Transverse colon (tissue), 4 donors: ENCODE measurements at regions not wholly inside any gene's neighbourhood (a gene's known extent, or its start where the extent isn't known, plus 50 kb on each side); places are given as distances from the start of the nearest gene placed in this dataset.

Source experiments
- DNase-seq: peaks from one replicate; pipeline ENCODE4 v3.0.0-alpha.2; 2019
- H3K27ac ChIP-seq, 4 donors: fragments of 200-600 bp; sonication (generic); 2 replicates each; pipeline ENCODE4 v1.5.1; 2016 to 2018; ENCODE audit warnings: inconsistent platforms in 4 of 4
- H3K27me3 ChIP-seq: fragments of 200-600 bp; sonication (generic); 2 replicates; pipeline ENCODE4 v1.5.1; 2017; ENCODE audit warnings: inconsistent platforms
- H3K36me3 ChIP-seq, 4 donors: fragments of 200-600 bp; sonication (generic); 2 replicates each; pipeline ENCODE4 v1.5.1; 2017 to 2019; ENCODE audit warnings: inconsistent platforms in 4 of 4
- H3K4me1 ChIP-seq, 4 donors: fragments of 200-600 bp; sonication (generic); 2 replicates each; pipeline ENCODE4 v1.5.1; 2017 to 2020; ENCODE audit warnings: inconsistent platforms in 4 of 4
- H3K4me3 ChIP-seq, 4 donors: fragments of 200-600 bp; sonication (generic); 1 replicate in 1 of 4; 2 replicates in 3 of 4; pipeline versions ENCODE4 v1.5.1 to v1.6.1; 2017 to 2019; ENCODE audit warnings: inconsistent platforms in 4 of 4
- H3K9me3 ChIP-seq, 2 donors: fragments of 200-600 bp; sonication (generic); 2 replicates each; pipeline ENCODE4 v1.5.1; 2017 to 2019; ENCODE audit warnings: inconsistent platforms in 2 of 2
- EP300 ChIP-seq: sonication (generic); formaldehyde crosslinking; IDR thresholded peaks from one replicate; pipeline ENCODE4 v1.6.1; 2017; ENCODE audit warnings: antibody characterized with exemption, low read depth
- POLR2A ChIP-seq: fragments of 450-650 bp; IDR thresholded peaks from one replicate; pipeline ENCODE4 v1.6.1; 2016; ENCODE audit warnings: antibody characterized with exemption, mild to moderate bottlenecking, moderate library complexity
- POLR2AphosphoS5 ChIP-seq, 3 donors: sonication (generic); formaldehyde crosslinking; IDR thresholded peaks; one replicate each; pipeline ENCODE4 v1.6.1; 2016; ENCODE audit warnings: antibody characterized with exemption in 3 of 3
- WGBS, 2 donors: methylation state at CpG; one replicate each; pipeline ENCODE4 v1.1.5; 2018; ENCODE audit warnings: low coverage in 1 of 2; 5-methylcytosine and 5-hydroxymethylcytosine counted together
- in situ Hi-C, 4 donors: fragments of 200-750 bp; cut with MboI; loops; one replicate each; pipeline versions ENCODE4 v1.15.0 to v1.15.1; 2017; ENCODE audit warnings: low sequenced_read_pairs in 3 of 4, low pct_ligation_motif_present in 1 of 4, low pct_unique_long_range_greater_than_20kb in 1 of 4
- intact Hi-C: fragments of 100-400 bp; cut with DNase I; formaldehyde crosslinking; loops from one replicate; pipeline ENCODE4 v1.15.1; 2023; ENCODE audit warnings: low total_unique reads
- TF ChIP-seq, protein P1 (sequence below), 5 experiments: fragments of 200-600 bp in 3 of 5; fragments of 450-650 bp in 2 of 5; sonication (generic) in 3 of 5; IDR thresholded peaks; 1 replicate in 2 of 5; 2 replicates in 3 of 5; pipeline ENCODE4 v1.5.1; 2016 to 2017; ENCODE audit warnings: antibody characterized with exemption in 5 of 5, inconsistent platforms in 3 of 5, mild to moderate bottlenecking in 2 of 5, moderate library complexity in 1 of 5

DNA sequence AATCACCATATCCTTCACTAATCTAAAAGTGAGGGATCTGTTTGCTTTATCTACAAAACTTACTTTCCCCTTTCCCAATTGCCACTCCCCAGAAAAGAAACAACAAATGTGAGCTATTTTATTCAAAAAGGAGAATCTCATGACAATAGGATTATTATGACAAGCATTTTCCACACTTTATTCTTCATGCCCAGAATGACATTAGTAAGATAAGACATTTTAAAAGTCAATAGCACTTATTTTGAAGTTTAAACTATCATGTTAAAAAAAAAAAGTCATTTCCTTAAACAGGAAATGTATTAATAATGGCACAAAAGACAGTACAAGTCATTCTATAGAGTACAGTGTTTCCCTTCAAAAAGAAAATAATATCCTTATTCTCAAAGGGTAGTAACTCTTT lies 58.8 kb upstream of the HNRNPA3 start:
- Histone ChIP-seq H3K9me3 (no peaks in the 10 kb centered on the region), H3K36me3 (no peaks in the 10 kb centered on the region), H3K27ac (no peak overlapping the region), H3K4me1 (peaks cover 0 to under 1% (median under 1%) of the 10 kb centered on the region in 4 donors), H3K27me3 (peaks cover 6% of the 10 kb centered on the region), H3K4me3 (no peak overlapping the region)
- intact Hi-C loops (no loop called here), in situ Hi-C loops (loop anchor here (5.0 to 25.0 kb wide), 5 partner anchors 458 to 1029 kb away; partner anchors contain the start of genes HOXD8 (in 2 of the 4) and HOXD9 (in 1 of the 4))
- TF ChIP-seq POLR2A: no peak
- TF ChIP-seq, protein P1, sequence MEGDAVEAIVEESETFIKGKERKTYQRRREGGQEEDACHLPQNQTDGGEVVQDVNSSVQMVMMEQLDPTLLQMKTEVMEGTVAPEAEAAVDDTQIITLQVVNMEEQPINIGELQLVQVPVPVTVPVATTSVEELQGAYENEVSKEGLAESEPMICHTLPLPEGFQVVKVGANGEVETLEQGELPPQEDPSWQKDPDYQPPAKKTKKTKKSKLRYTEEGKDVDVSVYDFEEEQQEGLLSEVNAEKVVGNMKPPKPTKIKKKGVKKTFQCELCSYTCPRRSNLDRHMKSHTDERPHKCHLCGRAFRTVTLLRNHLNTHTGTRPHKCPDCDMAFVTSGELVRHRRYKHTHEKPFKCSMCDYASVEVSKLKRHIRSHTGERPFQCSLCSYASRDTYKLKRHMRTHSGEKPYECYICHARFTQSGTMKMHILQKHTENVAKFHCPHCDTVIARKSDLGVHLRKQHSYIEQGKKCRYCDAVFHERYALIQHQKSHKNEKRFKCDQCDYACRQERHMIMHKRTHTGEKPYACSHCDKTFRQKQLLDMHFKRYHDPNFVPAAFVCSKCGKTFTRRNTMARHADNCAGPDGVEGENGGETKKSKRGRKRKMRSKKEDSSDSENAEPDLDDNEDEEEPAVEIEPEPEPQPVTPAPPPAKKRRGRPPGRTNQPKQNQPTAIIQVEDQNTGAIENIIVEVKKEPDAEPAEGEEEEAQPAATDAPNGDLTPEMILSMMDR (IDR thresholded peaks at IDR 0.05): no peak
- no peak for TF ChIP-seq EP300
- TF ChIP-seq POLR2AphosphoS5 (IDR thresholded peaks at IDR 0.05): no peak
- no peak for DNase-seq

DNA sequence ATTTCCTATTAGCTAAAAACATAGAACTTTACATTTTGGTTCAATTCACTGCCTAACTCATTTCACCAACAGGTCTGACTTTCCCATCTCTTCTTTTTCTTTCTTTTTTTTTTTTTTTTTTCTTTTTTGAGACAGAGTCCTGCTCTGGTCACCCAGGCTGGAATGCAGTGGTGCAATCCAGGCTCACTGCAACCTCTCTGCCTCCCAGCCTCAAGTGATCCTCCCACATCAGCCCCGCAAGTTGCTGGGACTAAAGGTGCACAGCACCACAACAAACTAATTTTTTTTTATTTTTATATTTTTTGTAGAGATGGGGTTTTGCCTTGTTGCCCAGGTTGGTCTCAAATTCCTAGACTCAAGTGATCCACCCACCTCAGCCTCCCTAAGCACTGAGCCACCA lies 57.8 kb upstream of the HNRNPA3 start:
- H3K4me1 ChIP-seq: no peaks in the 10 kb centered on the region
- no peaks in the 10 kb centered on the region for H3K36me3 ChIP-seq
- in situ Hi-C loops (loop anchor here (5.0 to 25.0 kb wide), 5 partner anchors 457 to 1030 kb away; partner anchors contain the start of genes HOXD8 (in 2 of the 4) and HOXD9 (in 1 of the 4)), intact Hi-C loops (loop anchor here (5.0 kb wide), 1 partner anchor 1013 kb away; no protein-coding TSS in a partner anchor)
- no peak overlapping the region for H3K4me3 ChIP-seq
- no peak for DNase-seq
- H3K27ac ChIP-seq: no peak overlapping the region
- TF ChIP-seq, protein P1 (IDR thresholded peaks at IDR 0.05): no peak
- TF ChIP-seq POLR2AphosphoS5 (IDR thresholded peaks at IDR 0.05): no peak
- no peak for TF ChIP-seq EP300
- no peak for TF ChIP-seq POLR2A
- peaks cover 5% of the 10 kb centered on the region for H3K27me3 ChIP-seq
- H3K9me3 ChIP-seq: no peaks in the 10 kb centered on the region
- WGBS, 2 donors: 91 to 100% methylated on average over 1 of the region's 1 CpG

DNA sequence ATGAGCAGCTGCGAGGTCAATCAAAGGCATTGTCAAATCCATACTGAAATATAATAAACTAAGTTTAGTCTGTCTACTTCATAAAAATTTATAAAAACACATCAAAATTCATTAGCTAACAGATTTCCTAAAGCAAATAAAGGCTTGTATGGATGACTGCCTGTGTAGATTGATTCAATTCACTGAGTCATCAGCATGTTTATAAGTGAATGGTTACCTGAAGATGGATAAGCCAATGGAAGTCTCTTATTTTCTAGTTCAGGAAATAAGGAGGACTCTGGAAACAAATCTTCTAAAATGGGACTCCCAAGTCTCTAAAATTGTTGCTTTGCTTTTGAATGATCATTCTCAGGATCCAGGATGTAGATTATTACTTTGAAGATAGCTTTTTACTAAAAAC lies 57.0 kb upstream of the HNRNPA3 start:
- H3K4me3 ChIP-seq: no peak overlapping the region
- H3K36me3 ChIP-seq: no peaks in the 10 kb centered on the region
- in situ Hi-C loops (loop anchor here (10.0 to 25.0 kb wide), 4 partner anchors 457 to 1031 kb away; partner anchors contain the start of genes HOXD8 (in 1 of the 4) and HOXD9 (in 1 of the 4)), intact Hi-C loops (loop anchor here (5.0 kb wide), 1 partner anchor 1013 kb away; no protein-coding TSS in a partner anchor)
- no peak for DNase-seq
- H3K27me3 ChIP-seq: no peaks in the 10 kb centered on the region
- no peak for TF ChIP-seq EP300
- TF ChIP-seq, protein P1 (IDR thresholded peaks at IDR 0.05): no peak
- TF ChIP-seq POLR2AphosphoS5 (IDR thresholded peaks at IDR 0.05): no peak
- no peak for TF ChIP-seq POLR2A
- H3K27ac ChIP-seq: no peak overlapping the region
- H3K4me1 ChIP-seq: no peaks in the 10 kb centered on the region
- no peaks in the 10 kb centered on the region for H3K9me3 ChIP-seq
- 90 to 91% methylated on average over 1 of the region's 1 CpG for WGBS, 2 donors

DNA sequence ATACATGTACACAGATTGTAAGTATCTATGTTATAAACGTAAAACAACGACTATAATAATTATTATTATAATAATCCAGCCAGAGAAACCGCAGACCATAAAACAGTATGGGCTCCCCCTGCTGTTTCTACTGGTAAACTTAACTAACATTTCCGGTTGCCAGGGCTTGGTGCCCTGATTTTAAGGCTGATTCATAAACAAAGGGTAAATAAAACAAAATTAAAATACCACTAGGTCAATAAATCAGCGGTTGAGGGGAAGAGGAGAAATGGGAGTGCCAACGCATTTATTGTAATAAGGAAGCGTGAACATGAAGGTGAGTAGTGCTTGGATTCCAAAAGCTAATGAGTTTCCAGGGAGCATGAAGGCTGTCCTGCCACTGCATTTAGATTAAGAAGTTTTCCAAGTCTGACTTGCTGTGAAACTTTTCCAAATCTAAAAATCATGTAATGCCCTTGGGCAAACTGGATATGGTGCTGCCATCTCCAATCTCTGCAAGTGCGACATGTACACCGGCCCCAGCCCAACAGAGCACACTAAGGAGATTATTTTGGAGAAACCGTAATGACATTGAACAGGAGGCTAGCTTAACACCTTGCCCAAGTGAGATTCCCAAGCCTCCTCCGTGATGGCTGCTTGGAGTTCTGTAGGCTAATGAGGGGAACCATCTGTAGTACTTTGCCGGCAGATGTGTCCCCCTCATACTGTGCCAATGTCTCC lies 50.7 kb upstream of the HNRNPA3 start:
- intact Hi-C loops: loop anchor here (10.0 kb wide), 2 partner anchors 173 to 253 kb away; no protein-coding TSS in a partner anchor
- no peaks in the 10 kb centered on the region for H3K9me3 ChIP-seq
- no peaks in the 10 kb centered on the region for H3K27me3 ChIP-seq
- no peak for DNase-seq
- in situ Hi-C loops: loop anchor here (5.0 to 25.0 kb wide), 7 partner anchors 103 to 600 kb away; partner anchors contain the start of gene NFE2L2 (in 1 of the 4)
- H3K27ac ChIP-seq: no peak overlapping the region
- no peak overlapping the region for H3K4me3 ChIP-seq
- peaks cover 0 to 40% (median 20%) of the 10 kb centered on the region in 4 donors for H3K4me1 ChIP-seq
- TF ChIP-seq POLR2A (no peak), EP300 (no peak)
- TF ChIP-seq, protein P1 (IDR thresholded peaks at IDR 0.05): peak; percentile 45 to 54 (median 47)
- WGBS, 2 donors: 30 to 39% methylated on average over 9 to 12 of the region's 12 CpGs
- H3K36me3 ChIP-seq: no peaks in the 10 kb centered on the region
